ENCODE measurements at regions not wholly inside any gene's neighbourhood (a gene's known extent, or its start where the extent isn't known, plus 50 kb on each side); places are given as distances from the start of the nearest gene placed in this dataset.

DNA sequence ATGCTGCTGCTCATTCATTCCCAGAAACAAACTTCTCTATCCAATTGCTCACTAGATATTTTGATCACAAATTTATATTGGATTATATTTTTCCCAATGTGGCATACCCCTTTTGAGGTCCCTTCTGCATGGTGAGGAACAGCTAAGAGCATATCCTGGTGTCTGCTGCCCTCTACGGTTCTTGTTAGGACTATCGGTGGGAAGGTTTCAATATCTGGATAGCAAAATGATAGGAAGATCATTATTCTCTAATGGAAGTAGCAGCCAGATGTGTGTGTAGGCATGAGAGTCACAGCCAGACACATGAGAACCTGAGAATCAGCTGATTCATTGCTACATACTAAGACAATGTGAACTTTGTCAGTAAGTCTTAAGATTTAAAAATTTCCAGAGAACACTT lies 1422.4 kb upstream of the MIR17HG start:
- DNase-seq (ENCODE audit: extremely low read depth, low read depth): no peak
- TF ChIP-seq, protein P1, sequence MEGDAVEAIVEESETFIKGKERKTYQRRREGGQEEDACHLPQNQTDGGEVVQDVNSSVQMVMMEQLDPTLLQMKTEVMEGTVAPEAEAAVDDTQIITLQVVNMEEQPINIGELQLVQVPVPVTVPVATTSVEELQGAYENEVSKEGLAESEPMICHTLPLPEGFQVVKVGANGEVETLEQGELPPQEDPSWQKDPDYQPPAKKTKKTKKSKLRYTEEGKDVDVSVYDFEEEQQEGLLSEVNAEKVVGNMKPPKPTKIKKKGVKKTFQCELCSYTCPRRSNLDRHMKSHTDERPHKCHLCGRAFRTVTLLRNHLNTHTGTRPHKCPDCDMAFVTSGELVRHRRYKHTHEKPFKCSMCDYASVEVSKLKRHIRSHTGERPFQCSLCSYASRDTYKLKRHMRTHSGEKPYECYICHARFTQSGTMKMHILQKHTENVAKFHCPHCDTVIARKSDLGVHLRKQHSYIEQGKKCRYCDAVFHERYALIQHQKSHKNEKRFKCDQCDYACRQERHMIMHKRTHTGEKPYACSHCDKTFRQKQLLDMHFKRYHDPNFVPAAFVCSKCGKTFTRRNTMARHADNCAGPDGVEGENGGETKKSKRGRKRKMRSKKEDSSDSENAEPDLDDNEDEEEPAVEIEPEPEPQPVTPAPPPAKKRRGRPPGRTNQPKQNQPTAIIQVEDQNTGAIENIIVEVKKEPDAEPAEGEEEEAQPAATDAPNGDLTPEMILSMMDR (IDR thresholded peaks at IDR 0.05; ENCODE audit: low read depth, low read length): peak; percentile 31

DNA sequence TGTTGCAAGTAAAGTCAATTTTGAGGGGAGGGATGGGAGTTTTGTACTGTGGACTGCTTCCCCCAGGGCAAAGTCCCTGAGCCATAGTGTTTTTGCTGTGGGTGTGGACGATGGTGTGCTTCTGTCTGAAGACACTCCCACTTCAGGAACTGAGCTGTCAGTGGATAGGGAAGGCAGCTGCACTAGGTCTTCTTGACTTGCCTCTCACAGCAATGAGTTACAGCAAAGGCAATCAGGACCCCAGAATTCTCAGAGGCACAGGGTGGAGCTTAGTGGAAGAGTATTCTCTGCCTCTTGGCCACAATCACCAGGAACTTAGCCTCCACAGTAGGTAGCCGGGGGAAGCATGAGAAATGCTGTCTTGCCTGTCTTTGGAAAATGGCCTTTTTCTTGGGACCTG lies 1416.6 kb upstream of the MIR17HG start:
- TF ChIP-seq, protein P1 (IDR thresholded peaks at IDR 0.05; ENCODE audit: low read depth, low read length): no peak
- DNase-seq (ENCODE audit: extremely low read depth, low read depth): no peak

DNA sequence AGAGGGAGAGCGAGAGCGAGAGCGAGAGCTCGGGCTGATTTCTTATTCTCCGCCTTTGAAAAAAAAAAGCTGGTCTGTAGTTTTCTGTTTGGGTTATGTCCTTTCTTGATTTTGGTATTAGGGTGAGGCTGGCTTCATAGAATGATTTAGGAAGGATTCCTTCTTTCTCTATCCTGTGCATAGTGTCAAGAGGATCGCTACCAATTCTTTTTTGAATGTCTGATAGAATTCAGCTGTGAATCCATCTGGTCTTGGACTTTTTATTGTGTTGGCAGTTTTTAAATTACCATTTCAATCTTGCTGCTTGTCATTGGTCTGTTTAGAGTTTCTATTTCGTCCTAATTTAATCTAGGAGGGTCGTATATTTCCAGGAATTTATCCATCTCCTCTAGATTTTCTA lies 1414.6 kb upstream of the MIR17HG start:
- no peak for DNase-seq (ENCODE audit: extremely low read depth, low read depth)
- TF ChIP-seq, protein P1 (IDR thresholded peaks at IDR 0.05; ENCODE audit: low read depth, low read length): no peak

DNA sequence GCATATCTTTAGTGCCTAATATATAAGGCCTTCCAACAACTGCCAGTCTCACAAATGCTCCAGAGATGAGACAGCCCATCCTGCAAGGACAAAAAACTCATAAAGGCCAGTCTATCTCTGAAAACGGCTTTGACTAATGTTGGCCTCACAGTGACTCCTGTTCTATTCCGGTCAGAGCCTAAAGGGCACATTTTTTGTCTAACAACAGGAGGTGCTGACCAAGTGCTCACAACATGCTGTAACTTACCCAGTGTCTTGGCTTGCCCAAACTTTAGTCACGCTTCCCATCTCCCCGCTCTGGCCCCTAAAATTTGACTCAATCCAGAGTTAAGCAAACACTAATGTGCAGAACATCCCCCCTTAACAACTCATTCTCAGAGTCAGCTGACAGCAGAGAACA lies 1411.2 kb upstream of the MIR17HG start:
- TF ChIP-seq, protein P1 (IDR thresholded peaks at IDR 0.05; ENCODE audit: low read depth, low read length): no peak
- no peak for DNase-seq (ENCODE audit: extremely low read depth, low read depth)

DNA sequence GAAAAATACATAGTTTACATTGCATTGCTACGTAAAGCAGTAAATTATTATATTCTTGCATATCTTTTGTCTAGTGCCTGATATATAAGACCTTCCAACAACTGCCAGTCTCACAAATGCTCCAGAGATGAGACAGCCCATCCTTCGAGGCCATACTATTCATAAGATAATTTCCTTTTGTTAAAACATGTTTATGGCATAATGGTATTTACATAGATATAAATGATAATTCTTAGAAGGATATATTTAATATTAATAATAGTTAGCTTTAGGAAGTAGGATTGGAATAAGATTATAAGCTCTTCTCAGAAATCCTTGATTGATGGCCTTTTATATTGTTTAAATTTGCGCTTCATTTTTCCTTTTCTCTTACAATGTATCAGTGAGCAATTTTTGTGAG lies 1410.1 kb upstream of the MIR17HG start:
- DNase-seq (ENCODE audit: extremely low read depth, low read depth): no peak
- TF ChIP-seq, protein P1 (IDR thresholded peaks at IDR 0.05; ENCODE audit: low read depth, low read length): no peak

DNA sequence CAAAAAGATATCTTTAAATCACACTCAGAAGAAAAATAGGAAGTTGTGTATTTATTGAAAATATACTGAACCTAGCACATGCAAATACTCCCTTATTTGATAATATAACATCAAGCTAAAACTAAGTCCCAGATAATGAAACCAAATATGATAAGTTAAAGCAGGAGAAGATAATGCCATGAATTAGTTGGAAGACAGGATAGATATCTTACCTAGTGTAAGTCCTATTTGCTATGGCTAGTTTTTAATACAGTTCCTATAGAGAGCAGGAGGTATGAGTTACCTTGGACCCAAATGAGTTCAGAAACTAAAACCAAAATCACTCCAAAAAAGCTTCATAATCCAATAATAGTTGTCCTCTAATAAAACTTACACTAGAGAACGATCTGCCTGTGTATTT lies 1407.1 kb upstream of the MIR17HG start:
- TF ChIP-seq, protein P1 (IDR thresholded peaks at IDR 0.05; ENCODE audit: low read depth, low read length): no peak

DNA sequence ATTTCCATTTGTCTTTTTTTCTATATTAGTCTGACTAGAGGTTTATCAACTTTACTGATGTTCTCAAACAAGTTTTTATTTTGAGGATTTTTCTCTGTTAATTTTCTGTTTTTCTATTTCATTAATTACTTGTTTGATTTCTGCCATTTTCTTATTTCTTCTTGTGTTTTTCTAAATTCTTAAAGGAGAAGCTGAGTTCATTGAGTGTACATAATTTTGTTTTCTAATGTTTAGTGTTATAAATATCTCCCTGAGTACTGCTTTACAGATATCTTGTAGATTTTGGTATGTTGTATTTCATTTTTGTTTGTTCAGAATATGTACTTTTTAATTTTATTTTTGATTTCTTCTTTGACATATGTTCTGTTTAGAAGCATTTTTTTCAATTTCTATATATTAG lies 1404.3 kb upstream of the MIR17HG start:
- TF ChIP-seq, protein P1 (IDR thresholded peaks at IDR 0.05; ENCODE audit: low read depth, low read length): no peak
- no peak for DNase-seq (ENCODE audit: extremely low read depth, low read depth)

More for the DNA sequence above, 1407.1 kb upstream of the MIR17HG start:
- no peak for DNase-seq (ENCODE audit: extremely low read depth, low read depth)

Measured in AG09319 (cell line).